ENCODE measurements at regions not wholly inside any gene's neighbourhood (a gene's known extent, or its start where the extent isn't known, plus 50 kb on each side); places are given as distances from the start of the nearest gene placed in this dataset.

- TF ChIP-seq, protein P1, sequence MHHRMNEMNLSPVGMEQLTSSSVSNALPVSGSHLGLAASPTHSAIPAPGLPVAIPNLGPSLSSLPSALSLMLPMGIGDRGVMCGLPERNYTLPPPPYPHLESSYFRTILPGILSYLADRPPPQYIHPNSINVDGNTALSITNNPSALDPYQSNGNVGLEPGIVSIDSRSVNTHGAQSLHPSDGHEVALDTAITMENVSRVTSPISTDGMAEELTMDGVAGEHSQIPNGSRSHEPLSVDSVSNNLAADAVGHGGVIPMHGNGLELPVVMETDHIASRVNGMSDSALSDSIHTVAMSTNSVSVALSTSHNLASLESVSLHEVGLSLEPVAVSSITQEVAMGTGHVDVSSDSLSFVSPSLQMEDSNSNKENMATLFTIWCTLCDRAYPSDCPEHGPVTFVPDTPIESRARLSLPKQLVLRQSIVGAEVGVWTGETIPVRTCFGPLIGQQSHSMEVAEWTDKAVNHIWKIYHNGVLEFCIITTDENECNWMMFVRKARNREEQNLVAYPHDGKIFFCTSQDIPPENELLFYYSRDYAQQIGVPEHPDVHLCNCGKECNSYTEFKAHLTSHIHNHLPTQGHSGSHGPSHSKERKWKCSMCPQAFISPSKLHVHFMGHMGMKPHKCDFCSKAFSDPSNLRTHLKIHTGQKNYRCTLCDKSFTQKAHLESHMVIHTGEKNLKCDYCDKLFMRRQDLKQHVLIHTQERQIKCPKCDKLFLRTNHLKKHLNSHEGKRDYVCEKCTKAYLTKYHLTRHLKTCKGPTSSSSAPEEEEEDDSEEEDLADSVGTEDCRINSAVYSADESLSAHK (tag by site-specific recombination; IDR thresholded peaks at IDR 0.05): no peak
- TF ChIP-seq BCL6B (tag by site-specific recombination; IDR thresholded peaks at IDR 0.05) (no peak), ZNF623 (tag by site-specific recombination; IDR thresholded peaks at IDR 0.05) (no peak), ZNF248 (tag by site-specific recombination; IDR thresholded peaks at IDR 0.05) (no peak), ZEB2 (tag by site-specific recombination; IDR thresholded peaks at IDR 0.05) (no peak), ZNF221 (tag by site-specific recombination; IDR thresholded peaks at IDR 0.05; ENCODE audit: borderline replicate concordance) (no peak), KLF16 (tag by site-specific recombination; IDR thresholded peaks at IDR 0.05) (no peak)
Measured at GRCh38 chr6:119871520-119871919, 522.0 kb upstream of the MAN1A1 start (continued).

DNA sequence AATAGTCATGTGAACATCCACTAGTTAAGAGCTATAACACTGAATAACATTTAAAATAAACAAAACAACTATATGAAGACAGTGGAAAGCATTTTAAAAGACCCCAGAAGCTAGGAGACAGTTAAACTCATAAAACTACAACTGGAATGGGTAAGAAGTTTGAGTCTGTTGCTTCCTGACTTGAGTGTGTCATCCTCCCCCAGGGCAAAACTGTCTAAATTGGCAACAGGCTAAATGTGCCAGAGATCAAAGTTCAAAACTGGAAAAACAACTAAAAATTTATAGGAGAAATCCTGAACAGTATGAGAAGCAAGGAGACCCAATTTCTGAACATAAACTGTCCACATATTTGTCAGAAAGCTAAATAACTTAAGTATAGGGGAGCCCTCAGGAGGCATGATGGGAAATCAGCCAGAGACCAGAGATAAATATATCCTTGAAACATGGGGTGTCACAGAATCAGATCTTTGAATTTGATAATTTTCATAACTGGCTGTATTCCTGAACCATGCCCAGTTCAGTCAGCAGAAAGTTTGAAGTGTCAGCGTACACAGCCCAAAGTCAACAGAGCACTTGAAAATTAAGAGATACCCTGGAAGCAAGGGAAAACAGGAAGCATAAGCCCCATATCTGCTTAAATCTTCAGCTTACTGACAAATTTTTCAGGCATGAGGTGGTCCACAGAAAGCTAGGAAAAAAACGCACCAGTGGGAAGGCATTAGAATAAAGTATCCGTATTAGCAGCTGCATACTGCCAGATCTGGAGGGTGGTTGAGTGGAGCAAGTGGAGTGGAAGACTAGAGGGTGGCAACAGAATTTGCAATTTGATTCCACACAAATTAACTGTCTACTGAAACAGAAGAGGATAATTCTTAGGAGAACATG, 516.1 kb upstream of the MAN1A1 start:
- TF ChIP-seq ZNF629 (tag by site-specific recombination; IDR thresholded peaks at IDR 0.05): no peak
- TF ChIP-seq ZNF266 (tag by site-specific recombination; IDR thresholded peaks at IDR 0.05; ENCODE audit: low read depth): no peak
- TF ChIP-seq, protein P2, sequence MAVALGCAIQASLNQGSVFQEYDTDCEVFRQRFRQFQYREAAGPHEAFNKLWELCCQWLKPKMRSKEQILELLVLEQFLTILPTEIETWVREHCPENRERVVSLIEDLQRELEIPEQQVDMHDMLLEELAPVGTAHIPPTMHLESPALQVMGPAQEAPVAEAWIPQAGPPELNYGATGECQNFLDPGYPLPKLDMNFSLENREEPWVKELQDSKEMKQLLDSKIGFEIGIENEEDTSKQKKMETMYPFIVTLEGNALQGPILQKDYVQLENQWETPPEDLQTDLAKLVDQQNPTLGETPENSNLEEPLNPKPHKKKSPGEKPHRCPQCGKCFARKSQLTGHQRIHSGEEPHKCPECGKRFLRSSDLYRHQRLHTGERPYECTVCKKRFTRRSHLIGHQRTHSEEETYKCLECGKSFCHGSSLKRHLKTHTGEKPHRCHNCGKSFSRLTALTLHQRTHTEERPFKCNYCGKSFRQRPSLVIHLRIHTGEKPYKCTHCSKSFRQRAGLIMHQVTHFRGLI (tag by site-specific recombination; IDR thresholded peaks at IDR 0.05): no peak
- no peak for TF ChIP-seq ZNF404 (tag by site-specific recombination; IDR thresholded peaks at IDR 0.05)
- no peak for TF ChIP-seq KLF9 (tag by site-specific recombination; IDR thresholded peaks at IDR 0.05; ENCODE audit: low read depth)
- no peak for TF ChIP-seq IKZF3 (tag by site-specific recombination; IDR thresholded peaks at IDR 0.05)
- no peak for TF ChIP-seq ZXDB (tag by site-specific recombination; IDR thresholded peaks at IDR 0.05)
- TF ChIP-seq ZNF16 (tag by site-specific recombination; IDR thresholded peaks at IDR 0.05; ENCODE audit: low read depth): no peak
- no peak for TF ChIP-seq ZNF558 (tag by site-specific recombination; IDR thresholded peaks at IDR 0.05)
- TF ChIP-seq ZNF175 (tag by site-specific recombination; IDR thresholded peaks at IDR 0.05): no peak
- no peak for TF ChIP-seq ZNF19 (tag by site-specific recombination; IDR thresholded peaks at IDR 0.05; ENCODE audit: low read depth)
- TF ChIP-seq ZNF658 (tag by site-specific recombination; IDR thresholded peaks at IDR 0.05): no peak
- TF ChIP-seq, protein P3, sequence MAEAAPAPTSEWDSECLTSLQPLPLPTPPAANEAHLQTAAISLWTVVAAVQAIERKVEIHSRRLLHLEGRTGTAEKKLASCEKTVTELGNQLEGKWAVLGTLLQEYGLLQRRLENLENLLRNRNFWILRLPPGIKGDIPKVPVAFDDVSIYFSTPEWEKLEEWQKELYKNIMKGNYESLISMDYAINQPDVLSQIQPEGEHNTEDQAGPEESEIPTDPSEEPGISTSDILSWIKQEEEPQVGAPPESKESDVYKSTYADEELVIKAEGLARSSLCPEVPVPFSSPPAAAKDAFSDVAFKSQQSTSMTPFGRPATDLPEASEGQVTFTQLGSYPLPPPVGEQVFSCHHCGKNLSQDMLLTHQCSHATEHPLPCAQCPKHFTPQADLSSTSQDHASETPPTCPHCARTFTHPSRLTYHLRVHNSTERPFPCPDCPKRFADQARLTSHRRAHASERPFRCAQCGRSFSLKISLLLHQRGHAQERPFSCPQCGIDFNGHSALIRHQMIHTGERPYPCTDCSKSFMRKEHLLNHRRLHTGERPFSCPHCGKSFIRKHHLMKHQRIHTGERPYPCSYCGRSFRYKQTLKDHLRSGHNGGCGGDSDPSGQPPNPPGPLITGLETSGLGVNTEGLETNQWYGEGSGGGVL (tag by site-specific recombination; IDR thresholded peaks at IDR 0.05): no peak
- no peak for TF ChIP-seq ZNF610 (tag by site-specific recombination; IDR thresholded peaks at IDR 0.05; ENCODE audit: borderline replicate concordance)
- no peak for TF ChIP-seq ZNF549 (tag by site-specific recombination; IDR thresholded peaks at IDR 0.05)
- no peak for TF ChIP-seq ZNF776 (tag by site-specific recombination; IDR thresholded peaks at IDR 0.05; ENCODE audit: borderline replicate concordance)
- TF ChIP-seq, protein P4, sequence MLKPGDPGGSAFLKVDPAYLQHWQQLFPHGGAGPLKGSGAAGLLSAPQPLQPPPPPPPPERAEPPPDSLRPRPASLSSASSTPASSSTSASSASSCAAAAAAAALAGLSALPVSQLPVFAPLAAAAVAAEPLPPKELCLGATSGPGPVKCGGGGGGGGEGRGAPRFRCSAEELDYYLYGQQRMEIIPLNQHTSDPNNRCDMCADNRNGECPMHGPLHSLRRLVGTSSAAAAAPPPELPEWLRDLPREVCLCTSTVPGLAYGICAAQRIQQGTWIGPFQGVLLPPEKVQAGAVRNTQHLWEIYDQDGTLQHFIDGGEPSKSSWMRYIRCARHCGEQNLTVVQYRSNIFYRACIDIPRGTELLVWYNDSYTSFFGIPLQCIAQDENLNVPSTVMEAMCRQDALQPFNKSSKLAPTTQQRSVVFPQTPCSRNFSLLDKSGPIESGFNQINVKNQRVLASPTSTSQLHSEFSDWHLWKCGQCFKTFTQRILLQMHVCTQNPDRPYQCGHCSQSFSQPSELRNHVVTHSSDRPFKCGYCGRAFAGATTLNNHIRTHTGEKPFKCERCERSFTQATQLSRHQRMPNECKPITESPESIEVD (tag by site-specific recombination; IDR thresholded peaks at IDR 0.05): no peak
- no peak for TF ChIP-seq WT1 (tag by site-specific recombination; IDR thresholded peaks at IDR 0.05)
- TF ChIP-seq ZNF501 (tag by site-specific recombination; IDR thresholded peaks at IDR 0.05): no peak
- ChIA-PET POLR2A (no interaction called here), CTCF (interaction anchor here (0.6 to 0.7 kb wide), 4 partner anchors 34 to 1373 kb away, joined by 3 to 4 read pairs (median 3); no protein-coding TSS in a partner anchor)
- no peak overlapping the region for H3K4me3 ChIP-seq (ENCODE audit: low read depth, low read length)
- no peaks in the 10 kb centered on the region for H3K9me3 ChIP-seq (ENCODE audit: control insufficient read depth, insufficient read depth, low read depth, low read length)
- no peaks in the 10 kb centered on the region for H3K36me3 ChIP-seq (ENCODE audit: control insufficient read depth in 2 of 2, insufficient read depth in 1 of 2, low read length in 2 of 2)
- no peak overlapping the region for H3K27ac ChIP-seq (ENCODE audit: extremely low read depth, low read depth, low read length)
- no peaks in the 10 kb centered on the region for H3K4me1 ChIP-seq (ENCODE audit: control insufficient read depth, insufficient read depth, low read length)

All from HEK293 (cell line).